Small intestine (tissue), 7 donors: ENCODE measurements at regions not wholly inside any gene's neighbourhood (a gene's known extent, or its start where the extent isn't known, plus 50 kb on each side); places are given as distances from the start of the nearest gene placed in this dataset.

Experiments used
- DNase-seq, 2 donors: peaks; one replicate each; pipeline versions ENCODE4 v3.0.0 to v3.0.0-alpha.2; 2013
- FAIRE-seq: peaks from 2 replicates; lab custom pipeline; 2012; peaks lifted over from hg19 to GRCh38; lab: Jason Lieb, UNC
- H3K27ac ChIP-seq, 3 donors: one replicate each; pipeline ENCODE4 v1.5.1; 2013; ENCODE audit warnings: low read length in 2 of 3, mild to moderate bottlenecking in 2 of 3, control low read depth in 1 of 3, inconsistent platforms in 1 of 3, low read depth in 1 of 3, moderate library complexity in 1 of 3
- H3K27me3 ChIP-seq, 3 donors: one replicate each; pipeline ENCODE4 v1.6.1; 2013; ENCODE audit warnings: low read length in 3 of 3, inconsistent platforms in 1 of 3; ENCODE audit not compliant: control insufficient read depth in 3 of 3, insufficient read depth in 3 of 3
- H3K36me3 ChIP-seq, 3 donors: one replicate each; pipeline ENCODE4 v1.6.1; 2013; ENCODE audit warnings: low read length in 3 of 3, inconsistent platforms in 1 of 3, low read depth in 1 of 3, mild to moderate bottlenecking in 1 of 3, moderate library complexity in 1 of 3; ENCODE audit not compliant: control insufficient read depth in 3 of 3, insufficient read depth in 2 of 3
- H3K4me1 ChIP-seq, 3 donors: one replicate each; pipeline ENCODE4 v1.6.1; 2013; ENCODE audit warnings: low read length in 2 of 3, inconsistent platforms in 1 of 3, low read depth in 1 of 3, mild to moderate bottlenecking in 1 of 3, moderate library complexity in 1 of 3; ENCODE audit not compliant: control insufficient read depth in 3 of 3, insufficient read depth in 2 of 3
- H3K4me3 ChIP-seq, 3 donors: one replicate each; pipeline ENCODE4 v1.5.1; 2013; ENCODE audit warnings: low read length in 3 of 3, control low read depth in 1 of 3, inconsistent platforms in 1 of 3, low read depth in 1 of 3, mild to moderate bottlenecking in 1 of 3, moderate library complexity in 1 of 3
- H3K9me3 ChIP-seq, 2 donors: one replicate each; pipeline ENCODE4 v1.6.1; 2013; ENCODE audit warnings: low read depth in 1 of 2, low read length in 1 of 2; ENCODE audit not compliant: control insufficient read depth in 2 of 2, insufficient read depth in 1 of 2
- WGBS, 3 donors: extraction: QIAGEN DNeasy Blood & Tissue Kit; methylation state at CpG; one replicate each; pipeline ENCODE4 v1.1.7; 2013; 5-methylcytosine and 5-hydroxymethylcytosine counted together
- donor health status: healthy with polysubstance abuse.
- donor health status: control.
- donor health status: control.
- donor health status: Bipolar disorder and iron deficiency.
- donor health status: healthy.

- no peak for DNase-seq
- FAIRE-seq, result no peak
- no peaks in the 10 kb centered on the region for H3K36me3 ChIP-seq
- H3K27me3 ChIP-seq, result peaks cover 0 to 3% (median 0%) of the 10 kb centered on the region in 3 donors
- no peaks in the 10 kb centered on the region for H3K4me1 ChIP-seq
- peaks cover 0 to 3% of the 10 kb centered on the region in 2 donors for H3K9me3 ChIP-seq
- 78 to 83% (median 80%) methylated on average over 20 of the region's 20 CpGs for WGBS, 3 donors
- H3K27ac ChIP-seq, result no peak overlapping the region
- H3K4me3 ChIP-seq, result no peak overlapping the region
Observed at GRCh38 chr20:56802805-56803204, 173.7 kb downstream of the TFAP2C start.

- no peak overlapping the region for H3K4me3 ChIP-seq
- no peaks in the 10 kb centered on the region for H3K9me3 ChIP-seq
- H3K36me3 ChIP-seq, result no peaks in the 10 kb centered on the region
- no peak for FAIRE-seq
- H3K27me3 ChIP-seq, result no peaks in the 10 kb centered on the region
- DNase-seq, result no peak
- no peak overlapping the region for H3K27ac ChIP-seq
- H3K4me1 ChIP-seq, result no peaks in the 10 kb centered on the region
- WGBS, 3 donors, result 65 to 76% (median 76%) methylated on average over 4 of the region's 4 CpGs
Observed at GRCh38 chr20:56805313-56805712, 176.2 kb downstream of the TFAP2C start.

- Histone ChIP-seq H3K36me3 (no peaks in the 10 kb centered on the region), H3K9me3 (no peaks in the 10 kb centered on the region), H3K4me1 (no peaks in the 10 kb centered on the region), H3K27me3 (no peaks in the 10 kb centered on the region), H3K4me3 (no peak overlapping the region), H3K27ac (no peak overlapping the region)
- FAIRE-seq (no peak), DNase-seq (no peak)
- whole genome bisulfite sequencing, 3 donors, result 61 to 84% (median 63%) methylated on average over 8 to 9 of the region's 9 CpGs
Observed at GRCh38 chr20:56805966-56806365, 176.9 kb downstream of the TFAP2C start.

GRCh38 chr20:56806952-56807517 is 177.9 kb downstream of the TFAP2C start:
- Histone ChIP-seq H3K9me3 (no peaks in the 10 kb centered on the region), H3K36me3 (no peaks in the 10 kb centered on the region), H3K4me3 (no peak overlapping the region), H3K27me3 (no peaks in the 10 kb centered on the region), H3K27ac (no peak overlapping the region), H3K4me1 (no peaks in the 10 kb centered on the region)
- WGBS, 3 donors, result 64 to 77% (median 68%) methylated on average over 18 of the region's 18 CpGs
- no peak for DNase-seq
- no peak for FAIRE-seq

GRCh38 chr20:56808117-56808725 is 179.1 kb downstream of the TFAP2C start:
- FAIRE-seq (no peak), DNase-seq (peak in 1 of 2 donors; percentile 44)
- peak overlapping the region in 1 of 3 donors; percentile 8 for H3K27ac ChIP-seq
- H3K4me1 ChIP-seq, result no peaks in the 10 kb centered on the region
- H3K4me3 ChIP-seq, result no peak overlapping the region
- no peaks in the 10 kb centered on the region for H3K27me3 ChIP-seq
- H3K9me3 ChIP-seq, result no peaks in the 10 kb centered on the region
- no peaks in the 10 kb centered on the region for H3K36me3 ChIP-seq
- 20 to 30% (median 24%) methylated on average over 9 to 10 of the region's 10 CpGs for WGBS, 3 donors

GRCh38 chr20:56808732-56809131 is 179.6 kb downstream of the TFAP2C start:
- WGBS, 3 donors, result 26 to 34% (median 33%) methylated on average over 8 of the region's 8 CpGs
- peak overlapping the region in 1 of 3 donors; percentile 8 for H3K27ac ChIP-seq
- no peak for FAIRE-seq
- no peaks in the 10 kb centered on the region for H3K4me1 ChIP-seq
- H3K9me3 ChIP-seq, result no peaks in the 10 kb centered on the region
- no peak for DNase-seq
- H3K36me3 ChIP-seq, result no peaks in the 10 kb centered on the region
- H3K27me3 ChIP-seq, result no peaks in the 10 kb centered on the region
- H3K4me3 ChIP-seq, result no peak overlapping the region

- no peak overlapping the region for H3K27ac ChIP-seq
- DNase-seq (no peak), FAIRE-seq (no peak)
- 84 to 92% (median 85%) methylated on average over 12 of the region's 12 CpGs for WGBS, 3 donors
- no peaks in the 10 kb centered on the region for H3K9me3 ChIP-seq
- H3K4me3 ChIP-seq, result no peak overlapping the region
- no peaks in the 10 kb centered on the region for H3K36me3 ChIP-seq
- H3K27me3 ChIP-seq, result no peaks in the 10 kb centered on the region
- H3K4me1 ChIP-seq, result no peaks in the 10 kb centered on the region
Observed at GRCh38 chr20:56809668-56810067, 180.6 kb downstream of the TFAP2C start.

GRCh38 chr20:56810141-56810540 is 181.0 kb downstream of the TFAP2C start:
- H3K27ac ChIP-seq, result no peak overlapping the region
- H3K4me1 ChIP-seq, result no peaks in the 10 kb centered on the region
- FAIRE-seq (no peak), DNase-seq (no peak)
- WGBS, 3 donors, result 71 to 84% (median 80%) methylated on average over 6 of the region's 6 CpGs
- H3K4me3 ChIP-seq, result no peak overlapping the region
- H3K9me3 ChIP-seq, result no peaks in the 10 kb centered on the region
- H3K36me3 ChIP-seq, result no peaks in the 10 kb centered on the region
- no peaks in the 10 kb centered on the region for H3K27me3 ChIP-seq

GRCh38 chr20:56815796-56816195 is 186.7 kb downstream of the TFAP2C start:
- no peaks in the 10 kb centered on the region for H3K36me3 ChIP-seq
- WGBS, 3 donors, result 45 to 67% (median 63%) methylated on average over 6 of the region's 6 CpGs
- H3K9me3 ChIP-seq, result no peaks in the 10 kb centered on the region
- no peak overlapping the region for H3K4me3 ChIP-seq
- DNase-seq, result no peak
- H3K27ac ChIP-seq, result no peak overlapping the region
- peaks cover 0 to 2% (median 0%) of the 10 kb centered on the region in 3 donors for H3K27me3 ChIP-seq
- no peak for FAIRE-seq
- no peaks in the 10 kb centered on the region for H3K4me1 ChIP-seq
